ENCODE measurements at regions not wholly inside any gene's neighbourhood (a gene's known extent, or its start where the extent isn't known, plus 50 kb on each side); places are given as distances from the start of the nearest gene placed in this dataset.

DNA sequence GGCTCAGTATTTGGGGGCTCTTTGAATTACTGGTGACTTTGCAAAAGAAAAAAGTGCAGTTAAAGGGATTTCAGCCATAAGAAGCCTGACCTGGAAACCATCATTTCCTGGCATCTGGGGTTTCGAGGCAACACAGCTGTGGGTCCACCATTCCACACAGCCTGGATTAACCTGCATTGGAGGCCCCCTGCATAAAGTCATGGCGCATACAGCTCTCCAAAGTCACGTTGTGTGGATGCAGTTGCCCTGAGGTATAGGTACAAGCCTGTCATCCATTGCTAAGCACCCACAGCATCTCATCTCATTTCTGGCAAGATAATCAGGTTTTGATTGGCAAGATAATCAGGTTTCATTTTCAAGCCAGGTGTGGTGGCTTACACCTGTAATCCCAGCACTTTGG is 54.5 kb upstream of the TAGAP start:
- DNase-seq, result no peak

DNA sequence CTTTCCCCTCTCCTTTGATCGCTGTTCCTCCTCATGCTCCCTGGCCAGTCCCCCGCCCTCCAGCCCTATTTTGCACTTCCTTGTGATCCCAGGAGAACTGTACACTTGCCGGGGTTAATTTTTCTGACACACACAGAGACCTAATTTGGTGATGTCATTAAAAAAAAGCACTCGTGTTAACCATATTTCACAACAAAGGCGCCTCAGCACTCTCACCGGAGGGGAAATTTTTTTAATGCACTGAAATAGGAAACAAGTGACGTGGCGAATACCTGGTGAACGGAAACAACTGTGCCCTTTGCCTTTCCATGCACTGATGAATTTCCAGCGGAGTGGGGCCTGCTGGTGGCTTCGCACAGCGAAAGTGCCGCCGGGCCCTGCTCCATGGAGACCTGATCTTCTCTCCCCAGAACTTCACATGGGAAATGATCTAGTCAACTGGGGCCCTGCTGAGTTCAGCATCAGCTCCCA is 53.9 kb upstream of the TAGAP start:
- no peak for DNase-seq

GRCh38 chr6:159097256-159097655 is 52.5 kb upstream of the TAGAP start:
- DNase-seq, result no peak

- no peak for DNase-seq
Observed at GRCh38 chr6:159095616-159096015, 50.8 kb upstream of the TAGAP start.

DNA sequence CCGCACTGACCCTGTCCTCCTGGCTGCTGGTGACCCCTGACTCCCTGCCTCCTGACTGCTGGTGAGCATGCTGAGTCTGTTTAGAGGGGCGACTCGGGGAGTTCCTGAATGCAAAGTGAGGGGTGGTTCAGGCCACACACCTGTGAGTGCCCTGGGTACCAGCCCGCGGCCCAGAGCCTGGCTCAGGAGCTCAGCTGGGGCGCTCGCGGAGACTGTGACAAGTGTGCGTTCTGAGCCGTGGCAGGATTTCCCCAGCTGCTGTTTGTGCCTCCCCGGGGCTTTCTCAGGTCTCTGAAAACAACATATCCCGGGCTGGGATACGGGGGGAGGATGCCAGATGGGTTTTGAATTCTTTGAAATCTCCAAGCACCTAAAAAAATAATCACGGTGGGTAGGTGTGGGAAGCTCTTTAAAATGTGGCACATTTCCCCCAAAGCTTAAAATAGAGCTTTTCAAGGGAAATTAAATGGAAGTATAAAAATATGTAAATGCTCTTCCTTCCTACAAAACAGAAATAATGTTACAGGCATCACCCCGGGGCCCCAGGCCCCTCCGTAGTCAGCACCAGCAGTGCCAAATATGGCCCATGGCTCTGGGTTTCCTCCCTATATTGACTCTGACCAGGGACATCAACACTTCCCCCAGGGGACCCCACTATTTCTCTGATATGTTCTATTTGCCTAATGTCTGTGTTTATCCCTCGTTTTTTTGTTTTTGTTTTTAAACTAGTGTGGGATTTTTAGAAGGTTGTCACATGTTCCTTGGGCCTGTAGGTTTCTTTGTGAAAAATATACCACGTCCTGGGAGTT is 49.9 kb upstream of the TAGAP start:
- DNase-seq, result no peak
